GM12873 (cell line): ENCODE measurements at regions not wholly inside any gene's neighbourhood (a gene's known extent, or its start where the extent isn't known, plus 50 kb on each side); places are given as distances from the start of the nearest gene placed in this dataset.
A peak's percentile ranks its signal among the peaks of the same experiment; 100 is the strongest.

Experiments used
- TF ChIP-seq, protein P1 (sequence below): IDR thresholded peaks from 2 replicates; pipeline ENCODE4 v1.5.1; 2012; ENCODE audit warnings: low read depth, mild to moderate bottlenecking, moderate library complexity, low read length, control low read depth; ENCODE audit not compliant: insufficient read depth; ENCODE audit errors: missing control alignments

DNA sequence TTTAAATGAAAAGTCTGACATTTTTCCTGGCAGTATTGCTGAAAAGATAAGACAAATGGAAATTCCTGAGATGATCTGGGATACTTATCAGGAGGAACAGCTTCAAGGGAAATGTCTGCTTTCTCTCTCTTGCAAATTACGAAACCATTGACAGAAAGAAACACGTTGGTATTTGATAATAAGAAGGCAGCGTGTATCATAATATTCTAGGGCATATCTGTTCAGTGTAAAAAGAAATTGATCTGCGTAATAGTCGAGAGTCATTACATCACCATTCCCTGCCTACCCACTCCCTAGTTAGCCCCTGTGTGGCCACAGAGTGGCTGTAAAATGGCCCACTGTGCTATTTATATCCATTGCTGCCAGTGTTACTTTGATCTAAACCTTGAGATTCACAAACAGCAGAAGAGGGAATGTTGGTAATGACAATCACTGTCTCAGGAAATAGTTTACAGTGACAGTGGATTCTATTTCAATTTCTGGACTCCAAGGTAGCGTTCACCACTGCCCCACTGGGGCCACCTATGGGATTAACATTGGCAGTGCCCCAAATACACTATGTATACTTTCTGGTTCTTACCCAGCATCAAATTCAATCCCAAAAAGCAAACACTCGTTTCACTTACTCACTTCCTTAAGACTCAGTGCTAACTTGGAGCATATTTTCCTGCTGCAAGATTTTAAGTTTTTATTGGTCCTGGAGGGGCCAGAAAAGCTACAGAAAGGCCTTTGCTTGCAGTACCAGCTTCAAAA, 133.4 kb upstream of the GAS1 start:
- TF ChIP-seq, protein P1, sequence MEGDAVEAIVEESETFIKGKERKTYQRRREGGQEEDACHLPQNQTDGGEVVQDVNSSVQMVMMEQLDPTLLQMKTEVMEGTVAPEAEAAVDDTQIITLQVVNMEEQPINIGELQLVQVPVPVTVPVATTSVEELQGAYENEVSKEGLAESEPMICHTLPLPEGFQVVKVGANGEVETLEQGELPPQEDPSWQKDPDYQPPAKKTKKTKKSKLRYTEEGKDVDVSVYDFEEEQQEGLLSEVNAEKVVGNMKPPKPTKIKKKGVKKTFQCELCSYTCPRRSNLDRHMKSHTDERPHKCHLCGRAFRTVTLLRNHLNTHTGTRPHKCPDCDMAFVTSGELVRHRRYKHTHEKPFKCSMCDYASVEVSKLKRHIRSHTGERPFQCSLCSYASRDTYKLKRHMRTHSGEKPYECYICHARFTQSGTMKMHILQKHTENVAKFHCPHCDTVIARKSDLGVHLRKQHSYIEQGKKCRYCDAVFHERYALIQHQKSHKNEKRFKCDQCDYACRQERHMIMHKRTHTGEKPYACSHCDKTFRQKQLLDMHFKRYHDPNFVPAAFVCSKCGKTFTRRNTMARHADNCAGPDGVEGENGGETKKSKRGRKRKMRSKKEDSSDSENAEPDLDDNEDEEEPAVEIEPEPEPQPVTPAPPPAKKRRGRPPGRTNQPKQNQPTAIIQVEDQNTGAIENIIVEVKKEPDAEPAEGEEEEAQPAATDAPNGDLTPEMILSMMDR = peak; percentile 17

- TF ChIP-seq, protein P1 = no peak
Measured at GRCh38 chr9:87081503-87081902, 134.2 kb upstream of the GAS1 start.

DNA sequence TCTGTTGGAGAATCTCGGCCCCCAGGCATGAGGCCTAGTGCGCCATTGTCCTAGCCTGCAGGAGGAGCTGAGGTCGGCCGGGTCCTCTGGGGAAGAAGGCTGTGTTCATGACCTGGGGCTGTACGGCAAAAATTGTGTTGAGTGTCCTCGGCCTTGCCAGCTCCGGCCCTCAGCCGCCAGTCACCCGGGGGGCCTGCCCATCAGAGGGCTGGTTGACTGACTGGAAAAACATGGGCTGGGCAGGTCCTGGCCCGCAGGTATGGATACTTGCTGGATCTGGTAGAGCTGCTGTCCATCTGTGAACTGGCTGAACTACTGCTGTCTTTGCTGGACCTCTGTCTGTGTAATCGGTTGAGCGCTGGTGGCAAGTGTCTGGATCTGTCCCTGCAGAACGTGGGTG, 136.7 kb upstream of the GAS1 start:
- TF ChIP-seq, protein P1 = no peak

DNA sequence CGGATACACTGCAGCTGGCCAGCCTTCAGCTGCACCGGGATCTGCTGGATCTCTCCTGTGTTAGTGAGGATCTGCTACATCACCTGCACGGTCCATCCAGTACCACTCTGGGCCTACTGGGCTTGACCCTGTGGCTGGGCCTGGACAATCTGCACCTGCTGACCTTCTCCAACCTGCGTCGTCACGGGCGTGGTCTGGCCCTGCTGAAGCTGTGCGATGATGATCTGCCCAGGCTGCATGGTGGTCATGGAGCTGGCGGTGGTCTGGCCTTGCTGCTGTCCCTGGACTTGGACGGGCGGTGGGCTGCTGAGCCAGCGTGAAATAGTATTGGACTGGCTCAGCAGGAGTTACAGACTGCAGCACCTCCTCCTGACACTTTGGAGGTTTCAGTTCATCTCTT, 137.1 kb upstream of the GAS1 start:
- TF ChIP-seq, protein P1 = no peak

DNA sequence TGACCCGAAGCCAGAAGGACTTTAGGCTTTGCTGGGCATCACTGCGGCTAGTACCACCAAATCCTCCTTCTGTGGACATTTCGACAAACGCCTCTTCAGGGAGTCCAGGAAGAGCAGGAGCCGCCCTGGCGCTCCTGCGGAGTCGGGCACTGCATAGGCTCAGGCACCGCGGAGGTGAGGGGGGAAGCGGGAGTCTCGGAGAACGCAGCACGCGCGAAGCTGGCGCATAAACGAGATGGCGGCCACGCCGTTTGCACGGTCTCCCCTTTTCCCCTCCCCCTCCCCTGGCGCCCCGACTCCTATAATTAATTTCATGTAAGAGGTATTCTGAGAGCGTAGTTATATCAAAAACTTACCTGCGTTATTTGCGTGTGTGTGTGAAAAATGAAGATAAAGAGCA, 137.8 kb upstream of the GAS1 start:
- TF ChIP-seq, protein P1 = no peak

DNA sequence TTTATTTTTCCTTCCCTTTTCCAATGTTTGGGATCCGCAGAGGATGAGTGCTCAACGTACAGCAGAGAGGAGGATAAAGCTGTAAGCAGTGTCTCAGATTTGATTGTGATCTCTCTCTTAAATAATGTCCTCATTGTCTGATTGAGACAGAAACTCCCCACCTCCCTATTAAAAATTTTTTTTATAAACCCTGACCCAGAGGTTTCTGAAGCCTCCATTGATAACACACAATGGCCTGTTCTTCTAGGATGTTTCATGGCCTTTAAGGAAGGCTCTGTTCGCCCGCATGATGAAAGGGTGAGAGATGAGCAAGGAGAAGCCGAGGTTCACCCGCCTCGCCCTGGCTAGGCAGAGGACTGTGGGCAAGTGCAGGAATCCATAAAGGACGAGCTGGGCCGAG, 138.2 kb upstream of the GAS1 start:
- TF ChIP-seq, protein P1 = no peak

- TF ChIP-seq, protein P1 = no peak
Measured at GRCh38 chr9:87086221-87086818, 139.0 kb upstream of the GAS1 start.
